Testis (tissue), 2 donors: ENCODE measurements at regions not wholly inside any gene's neighbourhood (a gene's known extent, or its start where the extent isn't known, plus 50 kb on each side); places are given as distances from the start of the nearest gene placed in this dataset.

Experiments used
- POLR2A ChIP-seq: fragments of 450-650 bp; IDR thresholded peaks from one replicate; pipeline ENCODE4 v1.6.1; 2017; ENCODE audit warnings: antibody characterized with exemption, mild to moderate bottlenecking, moderate library complexity
- TF ChIP-seq, protein P1 (sequence below), 3 experiments: fragments of 450-650 bp in 2 of 3; fragments of 200-600 bp in 1 of 3; sonication (generic) in 1 of 3; IDR thresholded peaks; one replicate each; pipeline ENCODE4 v1.5.1; 2016 to 2019; ENCODE audit warnings: antibody characterized with exemption in 3 of 3, mild to moderate bottlenecking in 2 of 3, moderate library complexity in 1 of 3

DNA sequence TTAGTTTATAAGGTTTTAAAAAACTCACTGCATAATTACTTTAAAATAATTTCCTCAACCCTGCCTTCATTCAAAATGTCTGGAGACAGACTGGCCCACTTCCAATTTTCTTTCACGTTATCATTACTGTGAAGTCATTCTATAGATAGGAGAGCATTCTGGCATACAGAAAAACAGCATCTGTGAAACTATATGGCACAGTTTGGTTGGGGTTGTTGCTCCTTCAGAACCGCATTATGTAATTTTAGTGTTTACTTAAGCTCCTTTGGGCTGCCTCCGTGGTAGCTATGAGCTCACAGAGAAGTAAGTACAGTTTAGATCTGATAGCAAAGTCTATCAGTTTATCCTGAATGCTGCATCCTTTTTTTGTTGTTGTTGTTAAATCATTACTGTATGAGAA lies 104.3 kb downstream of the KCNRG start:
- TF ChIP-seq, protein P1, sequence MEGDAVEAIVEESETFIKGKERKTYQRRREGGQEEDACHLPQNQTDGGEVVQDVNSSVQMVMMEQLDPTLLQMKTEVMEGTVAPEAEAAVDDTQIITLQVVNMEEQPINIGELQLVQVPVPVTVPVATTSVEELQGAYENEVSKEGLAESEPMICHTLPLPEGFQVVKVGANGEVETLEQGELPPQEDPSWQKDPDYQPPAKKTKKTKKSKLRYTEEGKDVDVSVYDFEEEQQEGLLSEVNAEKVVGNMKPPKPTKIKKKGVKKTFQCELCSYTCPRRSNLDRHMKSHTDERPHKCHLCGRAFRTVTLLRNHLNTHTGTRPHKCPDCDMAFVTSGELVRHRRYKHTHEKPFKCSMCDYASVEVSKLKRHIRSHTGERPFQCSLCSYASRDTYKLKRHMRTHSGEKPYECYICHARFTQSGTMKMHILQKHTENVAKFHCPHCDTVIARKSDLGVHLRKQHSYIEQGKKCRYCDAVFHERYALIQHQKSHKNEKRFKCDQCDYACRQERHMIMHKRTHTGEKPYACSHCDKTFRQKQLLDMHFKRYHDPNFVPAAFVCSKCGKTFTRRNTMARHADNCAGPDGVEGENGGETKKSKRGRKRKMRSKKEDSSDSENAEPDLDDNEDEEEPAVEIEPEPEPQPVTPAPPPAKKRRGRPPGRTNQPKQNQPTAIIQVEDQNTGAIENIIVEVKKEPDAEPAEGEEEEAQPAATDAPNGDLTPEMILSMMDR (IDR thresholded peaks at IDR 0.05), result no peak
- no peak for TF ChIP-seq POLR2A
